HCT116 (cell line): ENCODE measurements at regions not wholly inside any gene's neighbourhood (a gene's known extent, or its start where the extent isn't known, plus 50 kb on each side); places are given as distances from the start of the nearest gene placed in this dataset.

Experiments used
- ATAC-seq: fragments of 200-7000 bp; cut with Tn5 transposase; 2 replicates; pipeline ENCODE4 v1.9.1; 2020; ENCODE audit warnings: mild to moderate bottlenecking, moderate library complexity
- BruUV-seq: library from RNA; stranded (reverse); fragments of 400-500 nt; replicated peaks from 2 replicates; lab custom pipeline; 2021; lab: Mats Ljungman, UMichigan
- CTCF ChIA-PET: fragments of 300-600 bp; sonication (Branson Sonifier 250); formaldehyde crosslinking; loops from one replicate; lab custom pipeline; 2021; ENCODE audit warnings: antibody characterized with exemption; lab: Charles Lee
- POLR2A ChIA-PET: fragments of 300-600, 350-600 bp; sonication (Branson Sonifier 250); formaldehyde crosslinking; loops from one replicate; lab custom pipeline; 2021; ENCODE audit warnings: antibody characterized with exemption; lab: Charles Lee
- RAD21 ChIA-PET, 2 experiments: fragments of 300-600 bp; sonication (Branson Sonifier 250); formaldehyde crosslinking; loops; one replicate each; lab custom pipeline; 2023; ENCODE audit warnings: low total read pairs in 2 of 2; ENCODE audit not compliant: uncharacterized antibody in 2 of 2, unreplicated experiment in 2 of 2, low non-redundant PET in 1 of 2; lab: Charles Lee
- DNase-seq: peaks from one replicate; pipeline ENCODE4 v3.0.0-alpha.2; 2010; ENCODE audit warnings: low read depth, low spot score
- H2AFZ ChIP-seq: fragments of 200-600 bp; shearing (Covaris generic), sonication (generic); 2 replicates; pipeline ENCODE4 v1.6.1; 2017; ENCODE audit warnings: low read depth, mixed run types, mixed read lengths, antibody characterized with exemption, low read length; ENCODE audit not compliant: poor library complexity, severe bottlenecking
- H3K27ac ChIP-seq: 2 replicates; pipeline ENCODE4 v1.5.1; 2012; ENCODE audit warnings: low read depth, low read length
- H3K27me3 ChIP-seq: fragments of 200-600 bp; sonication (generic); 2 replicates; pipeline ENCODE4 v1.6.1; 2016; ENCODE audit warnings: mixed run types, low read length, mixed read lengths; ENCODE audit not compliant: insufficient read depth
- H3K36me3 ChIP-seq, 2 experiments: fragments of 200-500 bp in 1 of 2; fragments of 200-600 bp in 1 of 2; sonication (Bioruptor generic) in 1 of 2; sonication (generic) in 1 of 2; 2 replicates each; pipeline versions ENCODE4 v1.5.1 to v1.6.1; 2014 to 2016; ENCODE audit warnings: low read length in 2 of 2, inconsistent platforms in 1 of 2, mixed read lengths in 1 of 2, mixed run types in 1 of 2; ENCODE audit not compliant: insufficient read depth in 2 of 2, control insufficient read depth in 1 of 2
- H3K4me1 ChIP-seq, 2 experiments: fragments of 200-600 bp in 1 of 2; sonication (generic) in 1 of 2; 2 replicates each; pipeline versions ENCODE4 v1.5.1 to v1.6.1; 2012 to 2017; ENCODE audit warnings: low read length in 2 of 2, inconsistent platforms in 1 of 2, mild to moderate bottlenecking in 1 of 2, mixed read lengths in 1 of 2, mixed run types in 1 of 2, moderate library complexity in 1 of 2; ENCODE audit not compliant: insufficient read depth in 2 of 2, control insufficient read depth in 1 of 2
- H3K4me2 ChIP-seq: fragments of 200-600 bp; sonication (generic); 2 replicates; pipeline ENCODE4 v1.6.1; 2017; ENCODE audit warnings: mixed run types, low read length, mixed read lengths
- H3K4me3 ChIP-seq, 2 experiments: fragments of 200-600 bp in 1 of 2; sonication (generic) in 1 of 2; replicated peaks in 1 of 2; 2 replicates each; pipeline ENCODE4 v1.5.1; 2011 to 2016; ENCODE audit warnings: low read length in 2 of 2, control low read depth in 1 of 2, low read depth in 1 of 2, mild to moderate bottlenecking in 1 of 2, mixed read lengths in 1 of 2, mixed run types in 1 of 2
- H3K79me2 ChIP-seq: fragments of 200-600 bp; sonication (generic); 2 replicates; pipeline ENCODE4 v1.6.1; 2017; ENCODE audit warnings: mild to moderate bottlenecking, mixed run types, low read length, moderate library complexity, mixed read lengths; ENCODE audit not compliant: insufficient read depth
- H3K9ac ChIP-seq: fragments of 200-600 bp; sonication (generic); 2 replicates; pipeline ENCODE4 v1.6.1; 2016; ENCODE audit warnings: low read length, mixed read lengths
- H3K9me2 ChIP-seq: fragments of 200-600 bp; sonication (generic), shearing (Covaris generic); 2 replicates; pipeline ENCODE4 v1.6.1; 2017; ENCODE audit warnings: mixed run types, mild to moderate bottlenecking, moderate library complexity; ENCODE audit not compliant: insufficient read depth
- H3K9me3 ChIP-seq, 2 experiments: fragments of 200-500 bp in 1 of 2; fragments of 200-600 bp in 1 of 2; sonication (Bioruptor generic) in 1 of 2; sonication (generic) in 1 of 2; 2 replicates each; pipeline ENCODE4 v1.6.1; 2014 to 2017; ENCODE audit warnings: low read length in 2 of 2, mixed read lengths in 2 of 2, inconsistent platforms in 1 of 2, low read depth in 1 of 2, mild to moderate bottlenecking in 1 of 2, mixed run types in 1 of 2, moderate library complexity in 1 of 2; ENCODE audit not compliant: control insufficient read depth in 1 of 2, insufficient read depth in 1 of 2
- H4K20me1 ChIP-seq: fragments of 200-600 bp; sonication (generic), shearing (Covaris generic); 2 replicates; pipeline ENCODE4 v1.6.1; 2017; ENCODE audit warnings: mixed run types, mild to moderate bottlenecking, moderate library complexity; ENCODE audit not compliant: insufficient read depth
- ATF3 ChIP-seq: IDR thresholded peaks from 2 replicates; pipeline ENCODE4 v1.6.1; 2012
- CTCF ChIP-seq, 3 experiments: fragments of 200-600 bp in 1 of 3; sonication (generic) in 1 of 3; IDR thresholded peaks in 2 of 3; conservative IDR thresholded peaks in 1 of 3; 2 replicates each; pipeline ENCODE4 v1.5.1; 2012 to 2017; ENCODE audit warnings: low read depth in 2 of 3, low read length in 2 of 3, antibody characterized with exemption in 1 of 3, borderline replicate concordance in 1 of 3, control low read depth in 1 of 3, mild to moderate bottlenecking in 1 of 3, mixed read lengths in 1 of 3, mixed run types in 1 of 3, moderate library complexity in 1 of 3; ENCODE audit not compliant: insufficient read depth in 1 of 3
- EGR1 ChIP-seq: IDR thresholded peaks from 2 replicates; pipeline ENCODE4 v1.6.1; 2012; ENCODE audit warnings: low read depth
- EZH2 ChIP-seq: fragments of 200-600 bp; sonication (generic); IDR thresholded peaks from 2 replicates; pipeline ENCODE4 v1.6.1; 2017; ENCODE audit warnings: antibody characterized with exemption, mixed run types
- EZH2phosphoT487 ChIP-seq: fragments of 200-600 bp; IDR thresholded peaks from 2 replicates; pipeline ENCODE4 v1.6.1; 2018; ENCODE audit warnings: antibody characterized with exemption, borderline replicate concordance
- FOSL1 ChIP-seq: IDR thresholded peaks from 2 replicates; pipeline ENCODE4 v1.6.1; 2012; ENCODE audit warnings: low read depth
- MAX ChIP-seq: IDR thresholded peaks from 2 replicates; pipeline ENCODE4 v1.6.1; 2012
- POLR2A ChIP-seq: IDR thresholded peaks from 2 replicates; pipeline ENCODE4 v1.7.0; 2011; ENCODE audit warnings: borderline replicate concordance; ENCODE audit not compliant: insufficient read depth, insufficient read length; ENCODE audit errors: extremely low read depth
- RAD21 ChIP-seq: IDR thresholded peaks from 2 replicates; pipeline ENCODE4 v1.6.1; 2012; ENCODE audit warnings: low read depth, mild to moderate bottlenecking
- SIN3A ChIP-seq: IDR thresholded peaks from 2 replicates; pipeline ENCODE4 v1.6.1; 2012; ENCODE audit warnings: low read depth
- SRF ChIP-seq: IDR thresholded peaks from 2 replicates; pipeline ENCODE4 v1.6.1; 2012; ENCODE audit warnings: low read depth
- YY1 ChIP-seq: IDR thresholded peaks from 2 replicates; pipeline ENCODE4 v1.6.1; 2011; ENCODE audit warnings: low read length, low read depth, moderate library complexity, mild to moderate bottlenecking; ENCODE audit not compliant: insufficient replicate concordance; ENCODE audit errors: extremely low read depth
- intact Hi-C: fragments of 100-400 bp; cut with micrococcal nuclease; formaldehyde crosslinking; loops from 2 replicates; pipeline ENCODE4 v1.10.0; 2022

- RAD21 ChIA-PET = no interaction called here
- H3K27me3 ChIP-seq = no peaks in the 10 kb centered on the region
Observed at GRCh38 chr4:65845199-65845773, 175.0 kb upstream of the EPHA5 start.

GRCh38 chr4:65839164-65839931 lies 169.1 kb upstream of the EPHA5 start:
- Histone ChIP-seq H3K9me3 (peaks cover 0 to 18% of the 10 kb centered on the region in 2 experiments; a peak in 2 of 4 replicates), H2AFZ (no peak overlapping the region), H3K9me2 (no peaks in the 10 kb centered on the region), H3K36me3 (no peaks in the 10 kb centered on the region), H3K4me3 (no peak overlapping the region), H3K27me3 (no peaks in the 10 kb centered on the region), H3K27ac (no peak overlapping the region), H3K4me1 (no peaks in the 10 kb centered on the region), H3K4me2 (no peak overlapping the region), H4K20me1 (no peaks in the 10 kb centered on the region; the same call in 1 of the 2 replicates), H3K9ac (no peak overlapping the region), H3K79me2 (no peaks in the 10 kb centered on the region)
- ATAC-seq (no peak), DNase-seq (no peak)
- ChIA-PET CTCF (no interaction called here), RAD21 (no interaction called here), POLR2A (no interaction called here)
- intact Hi-C loops = no loop called here
- BruUV-seq = no TSS peak
- TF ChIP-seq SRF (no peak), EGR1 (no peak), YY1 (no peak), EZH2 (no peak), RAD21 (no peak), EZH2phosphoT487 (no peak), CTCF (IDR thresholded peaks at IDR 0.05 in 2 of 3, conservative IDR thresholded peaks at IDR 0.05 in 1 of 3; ENCODE audit: borderline replicate concordance in 1 of 3, insufficient read depth in 1 of 3, low read depth in 2 of 3, low read length in 2 of 3) (no peak), SIN3A (no peak)

More at GRCh38 chr4:65845199-65845773, 175.0 kb upstream of the EPHA5 start:
- Histone ChIP-seq H3K4me1 (no peaks in the 10 kb centered on the region), H3K36me3 (no peaks in the 10 kb centered on the region; a peak in 1 of 4 replicates), H3K27ac (no peak overlapping the region), H3K9ac (no peak overlapping the region)
- intact Hi-C loops = no loop called here
- no peak for ATAC-seq
- no peak for TF ChIP-seq MAX
- no peak for TF ChIP-seq RAD21
- TF ChIP-seq YY1 = no peak
- TF ChIP-seq POLR2A = no peak
- TF ChIP-seq FOSL1 = no peak
- TF ChIP-seq ATF3 = no peak
- TF ChIP-seq, all 23 proteins: peak for 0
- no peaks in the 10 kb centered on the region; the same call in 1 of the 2 replicates for H4K20me1 ChIP-seq
- ChIA-PET CTCF (no interaction called here), POLR2A (no interaction called here)
- BruUV-seq = no TSS peak
- peaks cover 3 to 18% of the 10 kb centered on the region in 2 experiments; a peak in 2 of 4 replicates for H3K9me3 ChIP-seq
- H3K4me3 ChIP-seq = no peak overlapping the region
- no peaks in the 10 kb centered on the region for H3K9me2 ChIP-seq
- no peak overlapping the region for H2AFZ ChIP-seq
- H3K79me2 ChIP-seq = no peaks in the 10 kb centered on the region
- DNase-seq = no peak
- H3K4me2 ChIP-seq = no peak overlapping the region
